ENCODE measurements at regions not wholly inside any gene's neighbourhood (a gene's known extent, or its start where the extent isn't known, plus 50 kb on each side); places are given as distances from the start of the nearest gene placed in this dataset.

- Histone ChIP-seq H3K36me3 (no peaks in the 10 kb centered on the region), H3K4me1 (no peaks in the 10 kb centered on the region), H3K27me3 (no peaks in the 10 kb centered on the region), H3K9me3 (no peaks in the 10 kb centered on the region), H3K4me3 (no peak overlapping the region), H3K27ac (no peak overlapping the region)
- TF ChIP-seq CTCF (IDR thresholded peaks at IDR 0.05): no peak
- peak in 1 of 2 donors; percentile 48 for DNase-seq
- intact Hi-C loops (cut with DNase I; ENCODE audit: low total_unique reads): no loop called here
These were observed 97.2 kb upstream of the CPEB4 start for GRCh38 chr5:173790836-173791546.

DNA sequence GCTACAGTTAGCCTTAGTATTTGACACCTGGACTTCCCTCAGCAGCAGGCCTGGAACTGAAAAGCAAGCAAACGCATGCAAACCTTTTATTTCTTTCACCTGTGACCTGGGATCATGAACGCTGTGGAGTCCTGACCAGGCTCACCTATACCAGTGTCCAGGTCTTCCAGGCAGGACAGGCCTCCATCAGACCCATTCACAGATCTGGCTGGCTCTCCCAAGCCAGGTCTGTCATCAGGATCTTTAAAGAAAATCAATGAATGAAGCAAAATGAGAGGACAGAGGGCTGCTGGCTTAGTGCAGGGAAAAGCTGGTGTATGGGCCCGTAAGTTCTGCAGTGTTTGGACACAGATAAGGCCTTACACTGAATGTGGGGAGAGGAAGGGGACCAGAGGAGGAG lies 96.3 kb upstream of the CPEB4 start:
- H3K9me3 ChIP-seq: no peaks in the 10 kb centered on the region
- H3K4me3 ChIP-seq: no peak overlapping the region
- intact Hi-C loops (cut with DNase I; ENCODE audit: low total_unique reads): no loop called here
- no peaks in the 10 kb centered on the region for H3K27me3 ChIP-seq
- peak in 1 of 2 donors; percentile 3 for DNase-seq
- H3K36me3 ChIP-seq: no peaks in the 10 kb centered on the region
- TF ChIP-seq CTCF (IDR thresholded peaks at IDR 0.05): no peak
- H3K4me1 ChIP-seq: no peaks in the 10 kb centered on the region
- no peak overlapping the region for H3K27ac ChIP-seq

- TF ChIP-seq CTCF (IDR thresholded peaks at IDR 0.05): no peak
- Histone ChIP-seq H3K9me3 (no peaks in the 10 kb centered on the region), H3K36me3 (no peaks in the 10 kb centered on the region), H3K4me1 (no peaks in the 10 kb centered on the region), H3K27ac (no peak overlapping the region), H3K4me3 (no peak overlapping the region), H3K27me3 (no peaks in the 10 kb centered on the region)
- intact Hi-C loops (cut with DNase I; ENCODE audit: low total_unique reads): no loop called here
- peak in 1 of 2 donors; percentile 13 for DNase-seq
These were observed 95.2 kb upstream of the CPEB4 start for GRCh38 chr5:173792781-173793547.

GRCh38 chr5:173793648-173794548 lies 94.3 kb upstream of the CPEB4 start:
- intact Hi-C loops (cut with DNase I; ENCODE audit: low total_unique reads): no loop called here
- H3K27me3 ChIP-seq: no peaks in the 10 kb centered on the region
- no peaks in the 10 kb centered on the region for H3K36me3 ChIP-seq
- no peak for TF ChIP-seq CTCF (IDR thresholded peaks at IDR 0.05)
- DNase-seq: peak in 1 of 2 donors; percentile 50
- no peaks in the 10 kb centered on the region for H3K4me1 ChIP-seq
- no peaks in the 10 kb centered on the region for H3K9me3 ChIP-seq
- no peak overlapping the region for H3K27ac ChIP-seq
- no peak overlapping the region for H3K4me3 ChIP-seq

- no peak for TF ChIP-seq CTCF (IDR thresholded peaks at IDR 0.05)
- no peaks in the 10 kb centered on the region for H3K4me1 ChIP-seq
- intact Hi-C loops (cut with DNase I; ENCODE audit: low total_unique reads): no loop called here
These were observed 93.2 kb upstream of the CPEB4 start for GRCh38 chr5:173794901-173795416.

More at GRCh38 chr5:173794901-173795416, 93.2 kb upstream of the CPEB4 start:
- Histone ChIP-seq H3K4me3 (no peak overlapping the region), H3K27ac (no peak overlapping the region), H3K27me3 (no peaks in the 10 kb centered on the region), H3K36me3 (no peaks in the 10 kb centered on the region), H3K9me3 (no peaks in the 10 kb centered on the region)
- DNase-seq: peak in 1 of 2 donors; percentile 43

All from tibial artery (tissue), 4 donors.